ENCODE measurements at regions not wholly inside any gene's neighbourhood (a gene's known extent, or its start where the extent isn't known, plus 50 kb on each side); places are given as distances from the start of the nearest gene placed in this dataset.

- no peak for TF ChIP-seq CTCF (conservative IDR thresholded peaks at IDR 0.05; ENCODE audit: low read depth, low read length)
- no peak overlapping the region for H3K4me3 ChIP-seq (ENCODE audit: low read length)
- peak; percentile 15 for DNase-seq (ENCODE audit: low read depth)
Measured at GRCh38 chr5:104952876-104953275, 1390.3 kb upstream of the NUDT12 start.

GRCh38 chr5:104951829-104952228 lies 1389.2 kb upstream of the NUDT12 start:
- no peak for DNase-seq (ENCODE audit: low read depth)
- H3K4me3 ChIP-seq (ENCODE audit: low read length), result no peak overlapping the region
- no peak for TF ChIP-seq CTCF (conservative IDR thresholded peaks at IDR 0.05; ENCODE audit: low read depth, low read length)

- DNase-seq (ENCODE audit: low read depth), result no peak
- no peak overlapping the region for H3K4me3 ChIP-seq (ENCODE audit: low read length)
- no peak for TF ChIP-seq CTCF (conservative IDR thresholded peaks at IDR 0.05; ENCODE audit: low read depth, low read length)
Measured at GRCh38 chr5:104947076-104947475, 1384.5 kb upstream of the NUDT12 start.

GRCh38 chr5:104942735-104943134 lies 1380.1 kb upstream of the NUDT12 start:
- TF ChIP-seq CTCF (conservative IDR thresholded peaks at IDR 0.05; ENCODE audit: low read depth, low read length), result no peak
- no peak for DNase-seq (ENCODE audit: low read depth)
- H3K4me3 ChIP-seq (ENCODE audit: low read length), result no peak overlapping the region

GRCh38 chr5:104941030-104941645 lies 1378.5 kb upstream of the NUDT12 start:
- TF ChIP-seq CTCF (conservative IDR thresholded peaks at IDR 0.05; ENCODE audit: low read depth, low read length), result no peak
- DNase-seq (ENCODE audit: low read depth), result no peak

GRCh38 chr5:104937598-104937997 lies 1375.0 kb upstream of the NUDT12 start:
- no peak for DNase-seq (ENCODE audit: low read depth)
- TF ChIP-seq CTCF (conservative IDR thresholded peaks at IDR 0.05; ENCODE audit: low read depth, low read length), result no peak
- no peak overlapping the region for H3K4me3 ChIP-seq (ENCODE audit: low read length)

More at GRCh38 chr5:104941030-104941645, 1378.5 kb upstream of the NUDT12 start:
- no peak overlapping the region for H3K4me3 ChIP-seq (ENCODE audit: low read length)

GRCh38 chr5:104932431-104932830 lies 1369.8 kb upstream of the NUDT12 start:
- no peak for DNase-seq (ENCODE audit: low read depth)
- TF ChIP-seq CTCF (conservative IDR thresholded peaks at IDR 0.05; ENCODE audit: low read depth, low read length), result no peak
- H3K4me3 ChIP-seq (ENCODE audit: low read length), result no peak overlapping the region
